ENCODE measurements at regions not wholly inside any gene's neighbourhood (a gene's known extent, or its start where the extent isn't known, plus 50 kb on each side); places are given as distances from the start of the nearest gene placed in this dataset.

DNA sequence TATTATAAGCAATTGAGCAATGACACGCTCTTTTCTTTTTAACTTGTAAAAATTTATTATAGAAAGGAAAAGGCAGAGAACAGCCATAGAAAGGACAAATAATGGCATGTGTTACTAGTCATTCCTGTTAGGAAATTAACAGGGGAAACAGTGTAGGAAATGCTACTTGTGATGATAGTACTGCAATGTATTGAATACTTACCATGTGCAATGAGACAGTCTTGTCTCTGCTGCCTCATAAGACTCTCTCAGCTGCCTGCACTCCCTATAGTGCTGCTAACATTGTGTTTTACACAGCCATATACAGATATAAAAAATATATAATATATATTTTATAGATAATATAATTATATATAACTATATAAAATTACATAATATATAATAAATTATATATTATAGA lies 62.3 kb upstream of the SHOX start:
- TF ChIP-seq, protein P1, sequence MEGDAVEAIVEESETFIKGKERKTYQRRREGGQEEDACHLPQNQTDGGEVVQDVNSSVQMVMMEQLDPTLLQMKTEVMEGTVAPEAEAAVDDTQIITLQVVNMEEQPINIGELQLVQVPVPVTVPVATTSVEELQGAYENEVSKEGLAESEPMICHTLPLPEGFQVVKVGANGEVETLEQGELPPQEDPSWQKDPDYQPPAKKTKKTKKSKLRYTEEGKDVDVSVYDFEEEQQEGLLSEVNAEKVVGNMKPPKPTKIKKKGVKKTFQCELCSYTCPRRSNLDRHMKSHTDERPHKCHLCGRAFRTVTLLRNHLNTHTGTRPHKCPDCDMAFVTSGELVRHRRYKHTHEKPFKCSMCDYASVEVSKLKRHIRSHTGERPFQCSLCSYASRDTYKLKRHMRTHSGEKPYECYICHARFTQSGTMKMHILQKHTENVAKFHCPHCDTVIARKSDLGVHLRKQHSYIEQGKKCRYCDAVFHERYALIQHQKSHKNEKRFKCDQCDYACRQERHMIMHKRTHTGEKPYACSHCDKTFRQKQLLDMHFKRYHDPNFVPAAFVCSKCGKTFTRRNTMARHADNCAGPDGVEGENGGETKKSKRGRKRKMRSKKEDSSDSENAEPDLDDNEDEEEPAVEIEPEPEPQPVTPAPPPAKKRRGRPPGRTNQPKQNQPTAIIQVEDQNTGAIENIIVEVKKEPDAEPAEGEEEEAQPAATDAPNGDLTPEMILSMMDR (IDR thresholded peaks at IDR 0.05): no peak
- no peak for TF ChIP-seq POLR2A (IDR thresholded peaks at IDR 0.05)
- no peak for TF ChIP-seq EP300 (IDR thresholded peaks at IDR 0.05)
